ENCODE measurements at regions not wholly inside any gene's neighbourhood (a gene's known extent, or its start where the extent isn't known, plus 50 kb on each side); places are given as distances from the start of the nearest gene placed in this dataset.

GRCh38 chr10:109019001-109019424, 904.3 kb downstream of the XPNPEP1 start:
- intact Hi-C loops (cut with DNase I): no loop called here
- H3K36me3 ChIP-seq: no peaks in the 10 kb centered on the region
- no peak overlapping the region for H3K4me3 ChIP-seq
- no peaks in the 10 kb centered on the region for H3K27me3 ChIP-seq
- 53 to 63% methylated on average over 6 of the region's 6 CpGs for WGBS, 2 donors
- H3K4me1 ChIP-seq: no peaks in the 10 kb centered on the region
- no peak overlapping the region for H3K27ac ChIP-seq
- TF ChIP-seq POLR2AphosphoS5 (IDR thresholded peaks at IDR 0.05) (no peak), EP300 (IDR thresholded peaks at IDR 0.05) (no peak), POLR2A (IDR thresholded peaks at IDR 0.05) (no peak), CTCF (IDR thresholded peaks at IDR 0.05) (no peak)
- no peak for DNase-seq
- no peaks in the 10 kb centered on the region for H3K9me3 ChIP-seq

DNA sequence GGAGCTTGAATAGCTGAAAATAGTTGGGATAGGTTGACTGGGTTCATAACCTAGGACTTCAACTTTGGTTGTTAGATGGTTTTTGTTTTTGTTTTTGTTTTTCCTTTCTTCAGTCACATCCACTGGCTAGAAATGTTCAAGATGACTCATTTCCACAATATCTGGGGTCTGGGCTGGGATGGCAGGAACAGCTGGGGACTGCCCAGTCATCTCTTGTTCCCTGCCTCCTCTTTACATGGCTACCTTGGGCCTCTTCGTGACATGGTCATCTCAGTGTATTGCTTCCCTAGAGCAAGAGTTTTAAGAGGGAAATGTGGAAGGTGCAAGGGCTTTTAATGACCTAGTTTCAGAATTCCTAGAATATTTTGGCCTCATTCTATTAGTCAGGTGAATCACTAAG, 915.8 kb downstream of the XPNPEP1 start:
- no peaks in the 10 kb centered on the region for H3K27me3 ChIP-seq
- H3K4me1 ChIP-seq: no peaks in the 10 kb centered on the region
- no peaks in the 10 kb centered on the region for H3K9me3 ChIP-seq
- H3K36me3 ChIP-seq: no peaks in the 10 kb centered on the region
- H3K27ac ChIP-seq: no peak overlapping the region
- intact Hi-C loops (cut with DNase I): no loop called here
- TF ChIP-seq POLR2AphosphoS5 (IDR thresholded peaks at IDR 0.05) (no peak), CTCF (IDR thresholded peaks at IDR 0.05) (no peak), POLR2A (IDR thresholded peaks at IDR 0.05) (no peak), EP300 (IDR thresholded peaks at IDR 0.05) (no peak)
- WGBS, 2 donors: 84 to 89% methylated on average over 1 of the region's 1 CpG
- no peak overlapping the region for H3K4me3 ChIP-seq
- no peak for DNase-seq

- 69 to 71% methylated on average over 5 of the region's 5 CpGs for WGBS, 2 donors
- H3K27me3 ChIP-seq: no peaks in the 10 kb centered on the region
- TF ChIP-seq EP300 (IDR thresholded peaks at IDR 0.05) (no peak), POLR2A (IDR thresholded peaks at IDR 0.05) (no peak), POLR2AphosphoS5 (IDR thresholded peaks at IDR 0.05) (no peak), CTCF (IDR thresholded peaks at IDR 0.05) (no peak)
- no peaks in the 10 kb centered on the region for H3K36me3 ChIP-seq
- intact Hi-C loops (cut with DNase I): no loop called here
- H3K9me3 ChIP-seq: peaks cover 0 to 1% (median 0%) of the 10 kb centered on the region in 4 donors
- peaks cover 0 to 23% (median 14%) of the 10 kb centered on the region in 4 donors for H3K4me1 ChIP-seq
- no peak for DNase-seq
- H3K4me3 ChIP-seq: no peak overlapping the region
- H3K27ac ChIP-seq: no peak overlapping the region
Measured at GRCh38 chr10:108990441-108990840, 932.9 kb downstream of the XPNPEP1 start.

DNA sequence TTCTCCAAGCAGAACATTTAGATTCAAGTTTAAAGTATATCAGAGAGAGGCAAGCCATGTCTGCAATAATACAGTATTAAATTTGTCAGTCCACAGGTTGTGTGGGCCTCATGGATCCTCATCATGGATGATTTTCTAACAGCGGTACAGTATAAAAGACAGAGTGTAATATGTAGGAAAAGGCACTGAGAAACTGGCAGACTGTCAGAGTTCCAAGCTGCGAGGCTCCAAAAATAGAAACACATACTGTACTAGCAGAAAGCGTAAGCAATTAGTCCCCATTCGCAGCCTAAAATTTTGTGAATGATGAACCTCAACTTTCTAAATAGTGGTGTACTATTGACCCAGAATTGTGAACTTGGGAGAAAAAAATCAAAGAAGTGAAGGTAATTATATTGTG, 933.3 kb downstream of the XPNPEP1 start:
- H3K4me1 ChIP-seq: peaks cover 0 to 27% (median 14%) of the 10 kb centered on the region in 4 donors
- intact Hi-C loops (cut with DNase I): no loop called here
- H3K27ac ChIP-seq: no peak overlapping the region
- H3K27me3 ChIP-seq: no peaks in the 10 kb centered on the region
- TF ChIP-seq POLR2AphosphoS5 (IDR thresholded peaks at IDR 0.05) (no peak), CTCF (IDR thresholded peaks at IDR 0.05) (no peak), EP300 (IDR thresholded peaks at IDR 0.05) (no peak), POLR2A (IDR thresholded peaks at IDR 0.05) (no peak)
- no peak for DNase-seq
- peaks cover 0 to 1% (median 0%) of the 10 kb centered on the region in 4 donors for H3K9me3 ChIP-seq
- no peak overlapping the region for H3K4me3 ChIP-seq
- H3K36me3 ChIP-seq: no peaks in the 10 kb centered on the region
- 58 to 75% methylated on average over 4 of the region's 4 CpGs for WGBS, 2 donors

DNA sequence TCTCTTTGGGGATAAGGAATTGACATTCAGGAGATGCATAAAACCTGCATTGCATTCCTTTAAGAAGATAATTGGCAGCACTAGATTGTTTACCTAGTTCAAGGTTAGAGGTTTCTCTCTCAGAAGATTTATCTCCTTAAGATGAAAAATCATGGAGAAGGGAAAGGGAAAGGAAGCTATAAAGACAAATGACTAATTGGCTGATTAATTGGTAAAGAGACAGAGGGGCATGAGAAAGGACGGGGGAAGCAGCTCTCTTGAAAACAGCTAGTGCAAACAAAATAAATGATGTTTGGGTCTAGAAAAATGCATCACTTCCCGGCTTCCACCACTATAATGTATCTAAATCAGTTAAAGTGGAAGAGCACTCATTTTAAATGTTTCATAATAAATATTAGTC, 941.2 kb downstream of the XPNPEP1 start:
- peaks cover 0 to 21% (median 12%) of the 10 kb centered on the region in 4 donors for H3K4me1 ChIP-seq

More for the DNA sequence above, 941.2 kb downstream of the XPNPEP1 start:
- intact Hi-C loops (cut with DNase I): no loop called here
- H3K4me3 ChIP-seq: no peak overlapping the region
- no peak for DNase-seq
- no peaks in the 10 kb centered on the region for H3K36me3 ChIP-seq
- H3K27me3 ChIP-seq: no peaks in the 10 kb centered on the region
- H3K27ac ChIP-seq: no peak overlapping the region
- H3K9me3 ChIP-seq: no peaks in the 10 kb centered on the region
- WGBS, 2 donors: 26 to 35% methylated on average over 2 of the region's 2 CpGs
- TF ChIP-seq POLR2A (IDR thresholded peaks at IDR 0.05): no peak
- TF ChIP-seq EP300 (IDR thresholded peaks at IDR 0.05): no peak
- TF ChIP-seq CTCF (IDR thresholded peaks at IDR 0.05): no peak
- no peak for TF ChIP-seq POLR2AphosphoS5 (IDR thresholded peaks at IDR 0.05)
